GM12891 (cell line): ENCODE measurements at regions not wholly inside any gene's neighbourhood (a gene's known extent, or its start where the extent isn't known, plus 50 kb on each side); places are given as distances from the start of the nearest gene placed in this dataset.

Experiments used
- POLR2A ChIP-seq: IDR thresholded peaks from 2 replicates; pipeline ENCODE4 v1.6.1; 2011; ENCODE audit warnings: low read depth, low read length, control low read depth
- POLR2AphosphoS5 ChIP-seq: IDR thresholded peaks from 2 replicates; pipeline ENCODE4 v1.6.1; 2011; ENCODE audit warnings: low read depth, low read length, control low read depth
- SPI1 ChIP-seq: IDR thresholded peaks from 2 replicates; pipeline ENCODE4 v1.6.1; 2011; ENCODE audit warnings: low read depth, low read length, control low read depth

- TF ChIP-seq POLR2A: no peak
- TF ChIP-seq POLR2AphosphoS5: no peak
- TF ChIP-seq SPI1: no peak
Observed at GRCh38 chr9:31799953-31800609, 584.4 kb upstream of the ACO1 start.
